GM18519 (cell line): ENCODE measurements at regions not wholly inside any gene's neighbourhood (a gene's known extent, or its start where the extent isn't known, plus 50 kb on each side); places are given as distances from the start of the nearest gene placed in this dataset.

Experiments
- ATAC-seq: cut with Tn5 transposase; IDR thresholded peaks from one replicate; pipeline ENCODE4 v1.9.1; 2021; ENCODE audit warnings: mild to moderate bottlenecking, moderate library complexity; ENCODE audit not compliant: unreplicated experiment, low FRiP score

GRCh38 chr17:71033336-71033735, 864.0 kb downstream of the KCNJ2 start:
- ATAC-seq, result no peak

DNA sequence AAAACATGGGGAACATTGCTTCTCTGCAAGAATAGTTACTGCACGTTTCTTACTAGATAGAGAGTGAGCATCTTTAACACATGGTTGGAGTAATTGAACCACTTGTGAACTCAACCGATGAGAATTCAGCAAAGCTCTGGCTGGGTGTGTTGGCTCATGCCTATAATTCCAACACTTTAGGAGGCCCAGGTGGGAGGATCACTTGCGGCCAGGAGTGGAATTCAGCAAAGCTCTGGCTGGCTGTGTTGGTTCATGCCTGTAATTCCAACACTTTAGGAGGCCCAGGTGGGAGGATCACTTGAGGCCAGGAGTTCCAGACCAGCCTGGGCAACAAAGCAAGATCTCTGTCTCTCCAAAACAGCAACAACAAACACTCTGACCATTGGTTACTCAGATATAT, 865.9 kb downstream of the KCNJ2 start:
- no peak for ATAC-seq

DNA sequence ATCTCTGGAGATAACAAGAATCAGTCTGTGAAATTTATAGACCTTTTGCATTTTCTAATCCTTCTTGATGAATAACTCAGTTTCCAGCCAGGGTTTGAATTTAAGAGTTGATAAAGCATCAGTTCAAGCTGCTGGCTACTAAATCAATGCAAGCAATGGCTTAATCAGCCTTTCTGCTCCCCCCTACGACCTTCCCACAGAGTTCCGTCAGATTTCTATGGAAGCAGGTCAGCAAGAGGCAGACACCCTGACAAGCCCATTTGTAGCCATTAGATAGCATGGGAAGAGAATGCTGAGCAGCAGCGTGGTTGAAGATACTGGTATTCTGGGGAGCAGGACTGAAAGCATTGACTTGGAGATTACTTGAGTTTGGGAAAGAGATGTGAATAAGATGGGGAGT, 868.1 kb downstream of the KCNJ2 start:
- ATAC-seq, result no peak

DNA sequence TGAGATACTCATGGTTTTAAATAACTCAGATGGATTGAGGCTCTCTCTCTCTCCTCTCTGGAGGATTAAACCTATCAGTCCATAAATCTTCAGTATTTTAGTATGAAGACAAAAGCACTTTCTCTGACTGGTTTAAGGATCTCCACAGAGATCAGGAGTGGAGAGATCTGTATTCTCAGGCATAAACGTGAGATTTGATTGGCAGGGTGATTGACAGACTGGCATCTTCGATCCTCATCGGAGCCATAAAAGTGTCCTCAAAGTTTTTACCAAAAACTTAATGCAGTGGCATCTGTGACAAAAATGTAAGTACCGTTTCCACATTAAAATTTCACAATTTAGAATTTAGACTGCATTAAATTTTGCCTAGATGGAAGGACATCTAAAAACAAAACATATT, 870.1 kb downstream of the KCNJ2 start:
- ATAC-seq, result no peak

- ATAC-seq, result no peak
Observed at GRCh38 chr17:71052971-71053370, 883.6 kb downstream of the KCNJ2 start.

DNA sequence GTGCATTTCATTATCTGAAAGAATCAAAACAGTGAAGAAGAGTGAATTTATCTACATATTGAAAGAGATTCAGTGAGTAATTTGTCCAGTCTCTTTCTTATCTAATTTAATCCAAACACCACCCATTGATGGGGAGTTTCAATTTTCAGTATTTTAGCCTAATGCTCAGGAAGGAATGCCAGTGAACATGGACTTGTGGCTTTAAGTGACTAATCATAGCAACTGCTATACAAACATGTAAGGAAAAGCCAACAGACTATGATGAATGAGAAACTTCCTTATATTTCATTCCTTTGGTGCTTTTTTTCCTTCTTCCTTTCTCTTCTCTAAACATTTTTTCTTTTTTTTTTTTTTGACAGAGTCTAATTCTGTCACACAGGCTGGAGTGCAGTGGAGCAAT, 885.8 kb downstream of the KCNJ2 start:
- no peak for ATAC-seq

DNA sequence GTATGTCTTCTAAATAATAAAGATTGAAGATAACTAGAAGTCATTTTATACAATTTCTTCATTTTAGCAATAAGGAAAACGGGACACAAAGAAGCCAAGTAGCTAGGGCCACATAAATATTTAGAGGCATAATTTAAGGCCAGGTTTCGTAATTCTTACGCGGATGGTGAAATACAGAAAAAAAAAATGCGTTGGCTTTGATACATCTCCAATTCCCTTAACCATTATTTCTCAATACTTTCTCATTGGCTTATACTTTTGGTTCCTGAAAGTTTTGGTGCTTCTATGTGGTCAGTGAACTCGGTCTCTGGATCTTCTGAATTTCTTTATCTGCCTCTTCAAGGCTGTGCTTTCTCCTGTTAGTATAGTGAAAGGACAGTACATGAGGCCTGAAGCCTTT, 888.1 kb downstream of the KCNJ2 start:
- ATAC-seq, result no peak

- no peak for ATAC-seq
Observed at GRCh38 chr17:71057938-71058337, 888.6 kb downstream of the KCNJ2 start.

- no peak for ATAC-seq
Observed at GRCh38 chr17:71063127-71063526, 893.8 kb downstream of the KCNJ2 start.

GRCh38 chr17:71063559-71063958, 894.2 kb downstream of the KCNJ2 start:
- ATAC-seq, result no peak

- ATAC-seq, result no peak
Observed at GRCh38 chr17:71067669-71068407, 898.5 kb downstream of the KCNJ2 start.

GRCh38 chr17:71068408-71068750, 899.0 kb downstream of the KCNJ2 start:
- ATAC-seq, result no peak

DNA sequence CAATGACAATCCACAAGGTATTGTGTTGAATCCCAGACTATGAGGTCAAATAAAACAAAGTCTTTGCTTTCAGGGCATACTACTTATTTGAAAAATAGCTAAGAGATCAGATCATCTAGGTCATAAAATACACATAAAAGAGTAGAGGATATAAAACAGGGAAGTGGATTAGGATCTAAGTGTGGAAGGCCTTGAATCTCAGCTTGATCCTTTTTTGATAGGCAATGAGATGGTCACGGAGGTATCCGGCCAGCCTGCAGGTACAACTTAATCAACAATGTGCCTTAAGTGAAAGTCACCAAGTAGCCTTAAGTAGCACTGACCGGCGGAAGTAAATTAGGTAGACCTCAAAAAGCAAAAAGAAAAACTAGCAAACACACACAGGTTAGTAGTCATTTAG, 901.7 kb downstream of the KCNJ2 start:
- ATAC-seq, result no peak

- ATAC-seq, result no peak
Observed at GRCh38 chr17:71071837-71072236, 902.5 kb downstream of the KCNJ2 start.

DNA sequence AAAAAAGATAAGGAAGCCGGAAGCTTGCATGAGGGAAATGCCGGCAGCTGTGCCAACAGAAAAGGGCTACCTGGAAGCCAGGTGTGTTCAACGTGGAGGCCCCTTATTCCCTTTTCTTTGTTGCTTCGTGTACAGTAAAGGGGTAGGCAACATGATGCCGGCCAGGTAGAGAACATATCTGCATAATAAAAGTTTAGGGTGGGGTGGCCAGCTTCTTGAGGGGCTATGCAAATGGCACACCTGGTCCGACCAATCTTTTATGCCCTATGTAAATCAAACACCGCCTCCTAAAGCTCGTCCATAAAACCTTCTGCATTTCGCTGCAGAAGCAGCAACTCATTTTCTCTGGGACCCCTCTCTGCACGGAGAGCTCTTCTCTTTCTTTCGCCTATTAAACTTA, 911.6 kb downstream of the KCNJ2 start:
- no peak for ATAC-seq

- ATAC-seq, result no peak
Observed at GRCh38 chr17:71081666-71082065, 912.3 kb downstream of the KCNJ2 start.

GRCh38 chr17:71084219-71084618, 914.9 kb downstream of the KCNJ2 start:
- no peak for ATAC-seq

- ATAC-seq, result no peak
Observed at GRCh38 chr17:71084838-71085237, 915.5 kb downstream of the KCNJ2 start.

DNA sequence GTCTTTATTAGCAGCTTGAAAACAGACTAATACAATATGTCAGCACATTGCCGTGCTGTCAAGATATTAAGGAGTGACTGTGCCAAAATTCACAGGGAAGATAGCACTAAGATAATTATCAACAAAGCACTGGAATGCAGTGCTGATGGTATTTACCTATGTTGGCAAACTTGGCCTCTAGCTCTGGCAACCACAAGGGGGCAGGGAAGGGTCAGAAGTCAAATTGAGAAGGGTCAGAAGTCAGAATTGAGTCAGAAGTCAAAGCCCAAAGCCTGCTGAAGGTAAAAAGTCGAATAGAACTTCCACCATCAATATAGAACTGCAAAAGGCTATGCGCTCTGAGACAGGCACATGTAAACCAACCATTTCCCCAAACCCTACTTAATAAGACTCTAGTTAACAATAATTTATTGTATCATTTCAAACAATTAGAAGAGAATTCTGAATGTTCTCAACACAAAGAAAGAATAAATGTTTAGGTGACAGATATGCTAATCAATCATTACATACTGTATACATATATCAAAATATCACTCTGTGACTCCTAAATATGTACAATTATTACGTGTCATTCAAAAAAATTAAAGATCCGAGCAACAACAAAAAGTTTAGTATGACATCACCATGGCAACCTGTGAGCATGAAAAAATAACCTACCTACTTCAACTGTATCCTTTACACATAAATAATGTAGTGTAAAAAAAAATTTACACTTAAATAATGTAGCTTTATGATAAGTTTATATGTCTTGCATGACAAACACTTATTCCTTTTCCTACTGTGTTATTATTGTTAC, 916.1 kb downstream of the KCNJ2 start:
- no peak for ATAC-seq

DNA sequence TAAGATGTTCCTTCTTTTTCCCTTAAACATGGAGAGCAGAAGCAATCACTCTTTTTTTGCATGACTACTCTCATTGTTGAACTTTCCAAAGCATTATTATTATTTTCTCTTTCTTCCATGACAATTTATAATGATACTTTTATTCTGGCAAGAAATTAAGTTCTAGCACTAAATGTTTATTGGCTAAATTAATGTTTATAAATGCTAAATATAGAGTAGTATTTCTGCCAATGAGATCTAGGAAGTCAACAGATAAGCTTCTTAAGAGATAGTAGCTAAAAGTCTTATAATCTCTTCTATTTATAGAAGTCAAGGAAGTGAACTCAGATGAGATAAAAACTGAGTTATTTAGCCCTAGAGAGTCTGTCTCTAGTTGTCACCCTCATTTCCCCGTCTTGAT, 920.1 kb downstream of the KCNJ2 start:
- no peak for ATAC-seq

DNA sequence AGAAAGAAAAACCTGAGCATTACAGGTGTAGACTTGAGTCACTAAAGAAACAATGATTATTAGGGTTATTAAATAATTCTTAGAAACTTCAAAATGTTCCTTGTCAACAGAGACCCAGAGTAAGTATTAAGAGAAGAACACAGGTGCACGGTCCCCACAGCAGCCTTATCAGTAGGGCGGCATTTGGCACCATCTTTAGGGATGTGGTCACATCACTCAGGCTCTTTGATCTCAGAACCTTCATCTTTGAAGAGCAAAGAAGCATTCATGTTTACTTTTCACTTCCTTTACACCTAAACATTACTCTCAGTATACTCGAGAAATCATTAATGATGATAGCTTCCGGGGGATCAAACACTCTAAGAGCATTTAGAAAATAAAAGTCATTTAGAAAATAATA, 928.7 kb downstream of the KCNJ2 start:
- ATAC-seq, result no peak

- ATAC-seq, result no peak
Observed at GRCh38 chr17:71099003-71099714, 929.8 kb downstream of the KCNJ2 start.
